DOHH2 (cell line): ENCODE measurements at regions not wholly inside any gene's neighbourhood (a gene's known extent, or its start where the extent isn't known, plus 50 kb on each side); places are given as distances from the start of the nearest gene placed in this dataset.

Experiments used
- H3F3A ChIP-seq: fragments of 200-600 bp; sonication (generic), shearing (Covaris generic); 2 replicates; pipeline ENCODE4 v1.6.0; 2016; ENCODE audit warnings: antibody characterized with exemption, mild to moderate bottlenecking; ENCODE audit not compliant: control insufficient read depth, insufficient read depth
- H3K27ac ChIP-seq: fragments of 200-600 bp; sonication (generic); 2 replicates; pipeline ENCODE4 v1.5.1; 2014; ENCODE audit warnings: low read depth, mild to moderate bottlenecking, low read length, moderate library complexity
- H3K27me3 ChIP-seq: fragments of 200-600 bp; sonication (generic); 2 replicates; pipeline ENCODE4 v1.6.1; 2014; ENCODE audit warnings: mild to moderate bottlenecking, low read length, mixed read lengths; ENCODE audit not compliant: control insufficient read depth
- H3K36me3 ChIP-seq: fragments of 200-600 bp; sonication (generic); 2 replicates; pipeline ENCODE4 v1.6.1; 2014; ENCODE audit warnings: mild to moderate bottlenecking, low read length, moderate library complexity, mixed read lengths; ENCODE audit not compliant: control insufficient read depth
- H3K4me1 ChIP-seq: fragments of 200-600 bp; sonication (generic); 2 replicates; pipeline ENCODE4 v1.6.1; 2014; ENCODE audit warnings: mild to moderate bottlenecking, low read length, mixed read lengths; ENCODE audit not compliant: control insufficient read depth
- H3K4me2 ChIP-seq: fragments of 200-600 bp; sonication (generic); 2 replicates; pipeline ENCODE4 v1.6.0; 2014; ENCODE audit warnings: mild to moderate bottlenecking, low read length, moderate library complexity
- H3K4me3 ChIP-seq: fragments of 200-600 bp; sonication (generic); 2 replicates; pipeline ENCODE4 v1.5.1; 2014; ENCODE audit warnings: mild to moderate bottlenecking, low read length, mixed read lengths
- H3K79me2 ChIP-seq: fragments of 200-600 bp; sonication (generic); 2 replicates; pipeline ENCODE4 v1.6.1; 2014; ENCODE audit warnings: mild to moderate bottlenecking, low read length, mixed read lengths; ENCODE audit not compliant: control insufficient read depth
- H3K9me2 ChIP-seq: fragments of 200-600 bp; sonication (generic); replicated peaks from 2 replicates; pipeline ENCODE4 v1.6.1; 2014; ENCODE audit warnings: mild to moderate bottlenecking, low read length, mixed read lengths; ENCODE audit not compliant: control insufficient read depth
- H3K9me3 ChIP-seq: fragments of 200-600 bp; sonication (generic); 2 replicates; pipeline ENCODE4 v1.6.1; 2014; ENCODE audit warnings: antibody characterized with exemption, low read length, mixed read lengths; ENCODE audit not compliant: control insufficient read depth, insufficient read depth
- H4K20me1 ChIP-seq: fragments of 200-600 bp; sonication (generic); 2 replicates; pipeline ENCODE4 v1.6.0; 2014; ENCODE audit warnings: low read depth, mild to moderate bottlenecking, antibody characterized with exemption, low read length, moderate library complexity; ENCODE audit not compliant: control insufficient read depth, insufficient read depth
- CTCF ChIP-seq: fragments of 200-600 bp; sonication (generic); IDR thresholded peaks from one replicate; pipeline ENCODE4 v1.5.1; 2014; ENCODE audit warnings: antibody characterized with exemption, mild to moderate bottlenecking, low read depth, low read length; ENCODE audit not compliant: poor library complexity, severe bottlenecking
- EZH2phosphoT487 ChIP-seq: fragments of 200-600 bp; sonication (generic); IDR thresholded peaks from 2 replicates; pipeline ENCODE4 v1.6.1; 2017; ENCODE audit warnings: borderline replicate concordance, mild to moderate bottlenecking, antibody characterized with exemption, low read length, moderate library complexity, mixed read lengths

DNA sequence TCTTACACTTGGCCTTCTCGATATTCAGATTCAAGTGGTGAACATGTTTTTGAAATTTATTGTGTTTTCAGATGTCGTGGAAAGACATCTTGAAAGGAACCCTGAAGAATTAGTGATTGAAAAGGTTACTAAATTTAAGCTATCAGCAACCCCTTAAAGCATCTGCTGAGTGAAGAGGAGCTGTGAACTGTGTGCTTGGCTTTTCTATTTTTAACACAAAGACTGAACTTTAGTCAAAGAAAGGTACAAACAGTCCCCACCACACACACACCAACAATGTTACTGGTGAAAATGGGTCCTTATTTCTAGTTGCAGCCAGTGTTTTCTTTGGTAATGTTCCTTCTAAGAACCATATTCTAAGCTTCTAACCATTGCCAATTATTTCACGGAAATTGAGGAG lies 95.1 kb downstream of the CYRIA start:
- H3F3A ChIP-seq = no peaks in the 10 kb centered on the region
- no peak overlapping the region for H3K4me3 ChIP-seq

DNA sequence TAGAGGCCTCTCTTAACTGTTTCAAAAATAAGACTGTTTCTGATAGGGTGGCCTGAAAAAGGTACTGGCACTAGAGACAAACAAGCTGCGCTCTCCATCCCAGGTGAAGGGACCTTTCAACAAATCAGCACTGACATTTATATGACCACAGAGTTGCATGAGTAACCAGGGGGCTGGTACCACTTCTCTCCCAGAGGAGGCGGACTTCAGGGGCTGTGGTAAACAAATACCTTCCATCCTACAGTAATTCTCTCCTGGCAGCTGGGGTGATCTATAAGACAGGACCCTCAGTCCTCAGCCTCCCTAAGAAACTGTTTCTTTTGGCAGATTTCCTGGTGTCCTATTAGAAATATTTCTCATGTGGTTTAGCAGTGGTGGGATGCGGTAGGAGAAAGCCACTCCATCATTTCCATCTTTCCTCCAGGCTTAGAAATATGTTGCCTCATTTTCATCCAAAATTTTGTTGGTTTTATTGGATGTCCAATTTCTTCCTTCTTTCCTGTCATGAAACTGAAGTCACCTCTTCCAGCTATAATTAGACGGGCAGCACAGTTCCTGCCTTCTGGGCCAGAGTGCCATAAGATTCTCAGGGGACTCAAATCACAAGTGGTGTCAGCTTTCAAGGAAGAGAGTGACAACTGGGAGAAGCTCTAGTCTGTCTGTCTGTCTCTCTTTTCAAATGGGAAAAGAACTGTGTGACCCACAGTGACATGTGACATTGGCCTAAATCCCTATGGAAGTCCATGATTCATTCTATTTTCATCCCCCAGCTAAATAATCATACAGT lies 96.4 kb downstream of the CYRIA start:
- no peaks in the 10 kb centered on the region for H3K4me1 ChIP-seq
- no peaks in the 10 kb centered on the region; the same call in 1 of the 2 replicates for H3K36me3 ChIP-seq
- no peaks in the 10 kb centered on the region for H3K79me2 ChIP-seq
- H3K9me2 ChIP-seq = no peaks in the 10 kb centered on the region
- H3K9me3 ChIP-seq = peaks cover 1% of the 10 kb centered on the region; the same call in 1 of the 2 replicates
- no peaks in the 10 kb centered on the region for H4K20me1 ChIP-seq
- H3K27ac ChIP-seq = no peak overlapping the region
- no peak overlapping the region for H3K4me2 ChIP-seq
- no peaks in the 10 kb centered on the region for H3K27me3 ChIP-seq
- no peaks in the 10 kb centered on the region for H3F3A ChIP-seq
- TF ChIP-seq CTCF = no peak
- no peak for TF ChIP-seq EZH2phosphoT487
- H3K4me3 ChIP-seq = no peak overlapping the region

More for the DNA sequence above, 95.1 kb downstream of the CYRIA start:
- no peaks in the 10 kb centered on the region for H3K4me1 ChIP-seq
- no peaks in the 10 kb centered on the region for H4K20me1 ChIP-seq
- H3K27me3 ChIP-seq = no peaks in the 10 kb centered on the region
- H3K9me2 ChIP-seq = no peaks in the 10 kb centered on the region
- no peaks in the 10 kb centered on the region for H3K79me2 ChIP-seq
- no peak overlapping the region for H3K27ac ChIP-seq
- no peak for TF ChIP-seq EZH2phosphoT487
- TF ChIP-seq CTCF = no peak
- H3K9me3 ChIP-seq = peaks cover 7% of the 10 kb centered on the region; the same call in 1 of the 2 replicates
- H3K4me2 ChIP-seq = no peak overlapping the region
- H3K36me3 ChIP-seq = no peaks in the 10 kb centered on the region

- Histone ChIP-seq H4K20me1 (no peaks in the 10 kb centered on the region), H3K27ac (no peak overlapping the region), H3F3A (no peaks in the 10 kb centered on the region), H3K9me2 (no peaks in the 10 kb centered on the region), H3K4me2 (no peak overlapping the region), H3K79me2 (no peaks in the 10 kb centered on the region), H3K27me3 (no peaks in the 10 kb centered on the region), H3K9me3 (no peaks in the 10 kb centered on the region), H3K4me1 (no peaks in the 10 kb centered on the region), H3K4me3 (no peak overlapping the region), H3K36me3 (no peaks in the 10 kb centered on the region; the same call in 1 of the 2 replicates)
- TF ChIP-seq EZH2phosphoT487 = no peak
- TF ChIP-seq CTCF = no peak
Observed at GRCh38 chr2:16566701-16567100, 98.9 kb downstream of the CYRIA start.
